GM12892 (cell line): ENCODE measurements at regions not wholly inside any gene's neighbourhood (a gene's known extent, or its start where the extent isn't known, plus 50 kb on each side); places are given as distances from the start of the nearest gene placed in this dataset.

ENCODE experiments used
- DNase-seq: peaks from one replicate; pipeline ENCODE4 v3.0.0; 2011; ENCODE audit not compliant: insufficient read length
- FAIRE-seq: peaks from 2 replicates; lab custom pipeline; 2011; peaks lifted over from hg19 to GRCh38; lab: Jason Lieb, UNC
- POLR2A ChIP-seq: IDR thresholded peaks from 2 replicates; pipeline ENCODE4 v1.6.1; 2011; ENCODE audit warnings: low read depth, low read length, control low read depth
- POLR2AphosphoS5 ChIP-seq: IDR thresholded peaks from 2 replicates; pipeline ENCODE4 v1.6.1; 2011; ENCODE audit warnings: low read depth, low read length, control low read depth
- TAF1 ChIP-seq: IDR thresholded peaks from 2 replicates; pipeline ENCODE4 v1.6.1; 2011; ENCODE audit warnings: low read depth, mild to moderate bottlenecking, control low read depth, low read length, borderline replicate concordance

DNA sequence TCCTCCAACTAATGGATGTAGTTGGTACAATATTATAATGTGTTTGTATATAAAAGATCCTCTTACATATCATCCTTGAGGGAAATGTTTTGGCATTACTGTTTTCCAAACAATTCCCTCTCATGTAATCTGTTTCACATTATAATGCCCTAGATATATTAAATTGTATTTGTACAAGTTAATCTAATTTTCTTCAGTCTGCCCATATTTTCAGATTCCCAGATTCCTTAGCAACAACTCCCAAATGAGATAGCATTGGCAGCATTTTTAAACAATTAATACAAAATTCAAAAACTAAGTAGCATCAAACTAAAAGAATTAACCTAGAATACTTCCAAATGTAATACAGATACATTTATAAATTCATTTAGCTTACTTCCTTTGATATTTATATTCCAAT is 860.2 kb downstream of the C12orf50 start:
- FAIRE-seq, result no peak
- no peak for TF ChIP-seq POLR2AphosphoS5
- TF ChIP-seq TAF1, result no peak
- no peak for TF ChIP-seq POLR2A
- DNase-seq, result no peak

- TF ChIP-seq POLR2AphosphoS5 (no peak), TAF1 (no peak), POLR2A (no peak)
- FAIRE-seq (no peak), DNase-seq (no peak)
These were observed 863.3 kb downstream of the C12orf50 start for GRCh38 chr12:87165733-87166375.

- no peak for TF ChIP-seq POLR2AphosphoS5
- no peak for FAIRE-seq
- DNase-seq, result no peak
These were observed 866.1 kb downstream of the C12orf50 start for GRCh38 chr12:87163122-87163521.

DNA sequence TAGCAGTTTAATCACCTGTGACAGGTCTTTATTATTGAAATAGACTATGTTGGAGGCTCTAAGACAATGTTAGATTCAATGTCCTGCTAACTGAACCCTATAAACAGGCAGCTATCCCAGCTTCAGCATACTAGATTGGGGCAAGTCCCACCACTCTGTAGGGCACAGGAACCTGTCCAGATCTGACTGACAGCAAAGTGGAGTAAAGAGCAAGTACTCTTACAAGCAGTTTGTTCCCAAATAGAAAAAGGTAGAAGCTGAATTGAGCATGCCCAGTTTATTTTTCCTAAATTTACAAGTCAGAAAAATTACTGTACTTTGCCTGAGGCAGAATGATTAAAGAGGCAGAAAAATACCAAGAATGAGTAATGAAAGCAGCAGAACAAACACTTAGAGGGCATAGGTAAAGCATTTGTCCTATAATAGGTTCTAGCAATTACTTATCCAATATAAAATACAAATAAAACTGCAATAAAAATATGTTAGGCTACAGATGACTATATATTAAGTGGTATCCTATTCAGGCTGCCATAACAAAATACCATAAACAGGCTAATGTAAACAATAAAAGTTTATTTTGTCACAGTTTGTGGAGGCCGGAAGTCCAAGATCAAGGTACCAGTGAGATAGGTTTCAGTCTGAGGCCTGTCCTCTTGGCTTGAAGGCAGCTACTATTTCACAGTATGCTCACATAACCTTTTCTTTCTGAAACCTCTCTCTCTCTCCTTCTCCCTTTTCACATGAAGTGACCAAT is 868.2 kb downstream of the C12orf50 start:
- DNase-seq, result no peak

DNA sequence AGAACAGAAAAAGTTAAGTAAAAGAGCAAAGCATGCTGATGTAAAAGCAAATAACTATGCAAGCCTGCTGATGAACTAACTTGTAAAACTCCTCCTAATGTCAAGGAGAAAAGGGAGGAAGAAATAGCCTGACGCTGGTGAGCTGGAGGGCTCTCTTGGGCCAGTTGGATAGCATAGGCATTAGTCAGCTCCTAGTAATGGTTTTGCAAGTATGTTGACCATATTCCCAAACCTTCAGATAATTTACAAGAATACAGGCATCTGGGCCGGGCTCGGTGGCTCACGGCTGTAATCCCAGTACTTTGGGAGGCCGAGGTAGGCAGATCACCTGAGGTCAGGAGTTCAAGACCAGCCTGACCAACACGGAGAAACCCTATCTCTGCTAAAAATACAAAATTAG is 871.4 kb downstream of the C12orf50 start:
- no peak for DNase-seq

More for the DNA sequence above, 868.2 kb downstream of the C12orf50 start:
- TF ChIP-seq POLR2A (no peak), POLR2AphosphoS5 (no peak), TAF1 (no peak)
- FAIRE-seq, result no peak

DNA sequence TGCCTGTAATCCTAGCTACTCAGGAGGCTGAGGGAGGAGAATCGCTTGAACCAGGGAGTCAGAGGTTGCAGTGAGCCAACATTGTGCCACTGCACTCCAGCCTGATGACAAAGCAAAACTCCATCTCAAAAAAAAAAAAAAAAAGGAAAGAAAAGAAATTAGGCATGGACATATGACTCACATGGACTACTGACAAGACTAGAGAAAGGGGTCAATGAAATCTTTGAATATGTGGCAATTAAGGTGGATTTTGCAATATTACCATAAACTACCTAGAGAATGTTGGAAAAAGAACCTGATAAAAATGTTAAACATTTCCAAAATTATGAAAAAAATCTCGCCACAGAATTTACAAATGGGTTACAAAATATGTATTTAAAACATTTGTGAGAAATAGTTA is 873.6 kb downstream of the C12orf50 start:
- TF ChIP-seq TAF1 (no peak), POLR2AphosphoS5 (no peak), POLR2A (no peak)
- DNase-seq (no peak), FAIRE-seq (no peak)

More for the DNA sequence above, 871.4 kb downstream of the C12orf50 start:
- TF ChIP-seq POLR2AphosphoS5 (no peak), POLR2A (no peak), TAF1 (no peak)
- FAIRE-seq, result no peak

DNA sequence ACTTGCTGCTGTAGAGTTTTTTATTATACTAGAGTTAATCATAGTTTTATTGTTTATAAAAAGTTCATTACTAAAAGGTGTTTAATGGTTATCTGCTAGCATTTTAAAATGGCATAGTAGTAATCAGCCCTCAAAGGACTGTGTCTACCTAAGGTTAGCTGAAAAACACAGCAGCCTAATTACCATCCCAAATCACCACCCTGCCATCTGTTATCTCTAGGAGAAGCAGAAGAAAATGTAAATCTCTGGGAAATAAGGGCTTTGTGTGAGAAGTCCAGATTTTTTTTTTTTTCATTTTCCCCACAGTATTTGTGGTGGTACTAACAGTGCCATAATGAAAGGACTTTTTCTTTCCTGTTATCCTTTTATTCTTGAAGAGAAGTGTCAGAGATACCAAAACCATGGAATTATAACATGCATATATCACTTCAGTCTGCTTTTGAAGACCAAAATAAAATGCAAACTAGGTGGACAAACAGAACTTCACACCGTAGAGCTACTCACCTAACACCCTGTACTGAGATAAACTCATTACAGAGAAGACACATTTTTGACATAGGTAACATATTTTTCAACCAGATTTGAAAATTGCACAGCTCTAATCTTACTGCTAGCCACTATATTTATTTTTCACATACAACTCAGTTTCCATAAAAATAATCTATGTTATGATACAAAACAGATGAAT is 876.2 kb downstream of the C12orf50 start:
- TF ChIP-seq TAF1 (no peak), POLR2AphosphoS5 (no peak), POLR2A (no peak)
- no peak for FAIRE-seq
- DNase-seq, result no peak

DNA sequence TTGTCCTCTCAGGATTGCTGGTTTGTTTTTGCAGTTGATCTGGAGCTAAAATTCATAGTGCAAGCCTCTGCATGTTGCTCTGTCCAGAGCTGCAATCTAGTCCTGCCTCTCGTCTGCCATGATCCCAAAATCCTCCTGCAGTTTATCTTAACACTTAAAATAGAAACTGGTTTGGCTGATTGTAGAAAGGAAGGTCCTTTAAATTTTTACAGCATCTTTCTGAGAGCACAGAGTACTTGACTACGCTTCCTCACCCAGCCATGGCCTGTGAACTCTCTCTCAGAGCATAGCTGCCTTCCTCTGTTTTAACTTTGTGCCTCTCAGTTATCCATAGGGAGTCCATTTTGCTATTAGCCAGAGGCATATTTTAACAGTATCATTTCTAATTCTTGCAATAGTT is 877.1 kb downstream of the C12orf50 start:
- FAIRE-seq (no peak), DNase-seq (no peak)
- TF ChIP-seq POLR2AphosphoS5 (no peak), TAF1 (no peak), POLR2A (no peak)

DNA sequence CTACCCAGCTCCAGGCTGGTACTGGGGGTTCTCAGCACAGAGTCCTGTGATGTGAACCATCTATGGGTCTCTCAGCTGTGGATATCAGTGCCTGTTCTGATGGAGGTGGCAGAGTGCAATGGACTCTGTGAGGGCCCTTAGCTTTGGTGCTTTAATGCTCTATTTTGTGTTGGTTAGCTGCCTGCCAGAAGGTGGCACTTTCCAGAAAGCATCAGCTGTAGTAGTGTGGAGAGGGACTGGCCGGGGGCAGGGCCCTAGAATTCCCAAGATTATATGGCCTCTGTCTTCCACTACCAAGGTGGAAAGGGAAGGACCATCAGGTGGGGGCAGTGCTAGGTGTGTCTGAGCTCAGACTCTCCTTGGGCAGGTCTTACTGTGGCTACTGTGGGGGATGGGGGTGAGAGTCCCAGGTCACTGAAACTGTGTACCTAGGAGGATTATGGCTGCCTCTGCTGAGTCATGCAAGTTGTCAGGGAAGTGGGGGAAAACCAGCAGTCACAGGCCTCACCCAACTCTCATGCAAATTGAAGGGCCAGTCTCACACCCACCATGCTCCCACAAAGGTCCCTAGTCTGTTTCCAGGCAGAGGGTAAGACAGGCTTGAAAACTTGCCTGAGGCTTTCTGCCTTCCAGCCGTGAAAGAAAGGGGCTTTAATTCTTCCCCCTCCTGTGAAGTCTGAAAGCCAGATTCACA is 878.1 kb downstream of the C12orf50 start:
- DNase-seq (no peak), FAIRE-seq (no peak)
- no peak for TF ChIP-seq POLR2AphosphoS5
- TF ChIP-seq TAF1, result no peak

GRCh38 chr12:87142342-87142741 is 886.2 kb upstream of the MGAT4C start:
- no peak for DNase-seq

DNA sequence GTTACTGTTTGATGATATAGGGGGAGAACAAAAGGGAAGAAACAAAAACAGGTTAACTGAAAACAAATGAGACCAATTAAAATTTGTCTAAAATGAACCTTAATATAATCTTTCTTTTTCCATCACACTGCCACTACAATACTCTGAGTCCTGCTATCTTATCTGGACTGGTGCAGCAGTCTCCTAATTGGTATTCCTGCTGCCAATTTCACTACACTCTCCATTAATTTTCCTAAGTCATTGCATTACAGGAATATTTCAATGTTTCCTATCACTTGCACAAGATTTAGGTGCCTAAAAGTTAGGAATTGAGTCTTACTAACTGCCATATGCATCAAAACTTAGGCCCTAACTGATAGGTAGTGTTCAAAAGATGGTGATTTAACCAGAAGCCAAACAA is 884.9 kb upstream of the MGAT4C start:
- no peak for DNase-seq
- TF ChIP-seq POLR2A (no peak), POLR2AphosphoS5 (no peak)
- FAIRE-seq, result no peak

More at GRCh38 chr12:87142342-87142741, 886.2 kb upstream of the MGAT4C start:
- TF ChIP-seq POLR2AphosphoS5 (no peak), POLR2A (no peak), TAF1 (no peak)
- no peak for FAIRE-seq
